ENCODE measurements at regions not wholly inside any gene's neighbourhood (a gene's known extent, or its start where the extent isn't known, plus 50 kb on each side); places are given as distances from the start of the nearest gene placed in this dataset.
A peak's percentile ranks its signal among the peaks of the same experiment; 100 is the strongest.

DNA sequence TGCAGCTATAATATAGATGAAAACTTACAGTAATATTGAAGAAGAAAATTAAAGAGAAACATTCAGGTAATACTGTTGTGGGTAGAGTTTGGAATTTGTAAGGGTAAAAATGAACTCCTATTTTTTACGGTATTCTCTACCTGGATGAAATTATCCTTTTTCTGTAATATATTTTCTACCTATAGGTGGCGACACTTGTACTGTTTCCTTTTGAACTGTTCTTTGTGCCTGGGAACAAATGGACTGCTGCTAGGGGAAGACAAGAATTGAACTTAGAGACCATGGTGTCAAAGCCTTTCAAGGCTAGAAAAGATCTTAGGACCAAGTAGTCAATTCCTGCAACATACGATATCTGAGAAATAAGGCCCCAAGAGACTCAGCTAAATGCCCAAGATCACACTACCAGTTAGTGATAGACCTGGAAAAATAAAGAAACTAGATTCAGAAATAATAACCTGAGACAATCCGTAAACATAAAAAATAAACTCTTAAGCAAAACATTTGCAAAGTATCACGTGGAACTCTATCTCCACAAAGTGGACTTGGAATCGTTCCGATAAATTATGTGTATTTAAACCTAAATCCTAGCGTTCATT lies 383.8 kb downstream of the TFAP2A start:
- peak; percentile 4 to 5 for DNase-seq

DNA sequence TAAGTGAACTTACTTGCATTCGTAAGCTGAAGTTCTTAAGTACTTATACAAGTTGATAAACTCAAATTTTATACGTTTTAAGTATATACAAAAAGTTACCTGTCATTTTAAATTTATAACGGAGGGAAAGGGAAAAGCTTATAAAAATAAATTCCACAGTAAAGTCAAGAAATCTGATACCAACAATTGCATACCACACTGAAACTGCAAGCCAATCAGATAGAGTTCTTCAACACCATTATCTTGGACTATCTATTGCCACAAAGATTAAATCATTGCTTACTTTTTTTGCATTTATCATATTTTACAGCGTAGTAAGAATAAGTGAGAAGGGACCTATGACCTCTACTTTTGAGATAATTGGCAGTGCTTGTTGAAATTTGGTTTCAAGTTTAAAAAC lies 386.7 kb downstream of the TFAP2A start:
- no peak for DNase-seq

DNA sequence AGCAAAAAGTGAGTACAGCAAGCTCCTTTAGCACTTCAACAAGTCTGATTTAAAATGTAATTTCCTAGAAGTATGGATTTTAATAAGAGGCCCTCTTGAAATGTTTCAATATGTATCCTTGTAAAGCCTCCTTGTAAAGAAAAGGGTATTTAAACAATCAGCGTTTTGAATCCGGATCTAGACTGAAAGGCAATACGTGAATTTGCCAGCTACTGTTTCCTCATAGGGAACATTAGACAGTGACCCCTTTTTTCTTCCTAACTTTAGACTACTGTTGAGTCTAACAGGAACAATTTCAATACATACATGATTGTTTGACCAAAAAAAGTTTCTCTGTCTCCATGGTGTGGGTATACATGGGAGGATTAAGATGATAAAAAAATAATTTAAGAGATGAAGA lies 395.0 kb downstream of the TFAP2A start:
- no peak for DNase-seq

DNA sequence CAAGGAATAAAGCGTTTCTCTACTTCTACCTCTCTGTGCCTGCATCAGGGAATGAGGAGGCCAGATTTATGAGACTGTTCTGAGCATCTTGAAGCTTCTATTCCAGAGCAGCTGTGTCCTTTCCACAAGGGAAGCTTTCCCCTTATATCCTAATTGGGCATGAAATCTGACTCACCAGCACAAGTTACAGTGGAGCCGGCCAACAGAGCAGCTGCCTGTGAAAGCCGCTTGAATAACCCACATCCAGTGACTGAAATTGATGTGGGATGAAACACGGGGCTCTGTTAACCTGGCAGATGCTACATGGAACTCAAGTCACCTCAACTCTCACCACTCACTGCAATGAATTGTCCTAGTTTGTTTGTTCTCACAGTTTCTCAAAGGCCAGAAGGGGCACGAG lies 400.3 kb downstream of the TFAP2A start:
- no peak for DNase-seq

DNA sequence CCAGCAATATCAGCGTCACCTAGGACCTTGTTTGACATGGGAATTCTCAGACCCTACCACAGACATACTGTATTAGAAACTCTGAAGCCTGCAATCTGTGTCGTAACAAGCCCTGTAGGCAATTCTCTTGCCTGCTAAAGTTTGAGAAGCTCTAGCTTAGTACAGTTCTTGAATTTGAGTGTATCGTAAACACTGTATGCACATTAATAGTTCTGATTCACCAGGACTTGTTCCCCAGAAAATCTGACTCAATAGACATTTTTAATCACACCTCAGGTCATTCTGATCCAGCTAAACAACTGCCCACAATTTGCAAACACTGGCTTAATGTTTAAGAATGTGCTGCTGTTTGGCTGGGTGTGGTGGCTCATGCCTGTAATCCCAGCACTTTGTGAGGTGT lies 414.3 kb downstream of the TFAP2A start:
- DNase-seq, result no peak

DNA sequence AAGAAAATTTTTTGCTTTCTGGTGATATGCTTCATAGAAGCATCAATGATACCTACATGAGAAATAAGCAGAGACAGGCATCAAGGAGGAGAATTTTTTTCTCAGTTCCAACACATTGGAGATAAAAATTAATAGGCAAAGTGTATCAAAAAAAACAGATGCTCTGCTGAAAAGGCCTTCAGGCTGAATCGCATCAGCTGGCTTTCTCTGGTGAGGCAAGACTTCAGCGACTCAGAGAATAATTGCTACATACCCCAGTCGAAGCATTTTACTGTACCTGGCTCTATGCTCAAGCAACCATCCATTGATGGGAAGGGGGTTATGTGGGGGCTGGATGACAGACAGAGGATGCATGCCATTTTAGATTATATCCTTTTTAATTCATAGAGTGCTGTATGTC lies 415.1 kb downstream of the TFAP2A start:
- no peak for DNase-seq

DNA sequence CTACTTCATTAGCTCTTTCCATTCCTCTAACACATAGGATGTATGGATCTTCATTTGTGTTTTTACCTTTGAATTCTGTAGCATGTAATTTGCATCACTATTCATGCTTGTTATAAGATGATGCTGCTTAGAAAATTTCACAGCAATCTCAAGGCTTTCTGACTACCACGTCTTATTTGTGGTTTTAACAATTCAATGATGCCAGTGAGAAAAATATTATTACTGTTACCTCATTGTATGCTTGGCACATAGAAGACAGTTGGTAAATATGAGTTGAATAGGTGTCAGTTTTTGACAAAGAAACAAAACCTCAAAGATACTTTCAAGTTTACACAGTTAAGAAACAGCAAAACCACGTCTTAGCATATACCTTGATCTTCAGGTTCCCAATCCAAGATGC lies 428.6 kb downstream of the TFAP2A start:
- no peak for DNase-seq

DNA sequence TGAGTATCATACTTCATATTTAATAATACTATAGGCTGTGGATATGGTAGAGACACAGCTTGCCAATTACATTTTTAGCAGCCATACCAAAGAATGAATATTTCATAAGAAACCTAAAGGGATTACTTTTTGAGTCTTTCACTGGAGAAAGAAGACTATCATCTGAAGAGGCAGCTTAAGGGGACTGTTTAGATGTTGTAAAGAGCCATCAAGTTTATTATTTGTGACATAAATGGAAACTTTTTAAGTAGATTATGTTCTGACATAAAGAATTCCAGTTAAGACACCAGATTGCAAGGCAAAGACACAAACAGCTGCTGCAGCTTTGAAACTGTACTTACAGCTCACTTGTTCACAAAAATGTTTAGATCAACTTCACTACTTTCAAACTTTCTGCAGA lies 429.4 kb downstream of the TFAP2A start:
- DNase-seq, result no peak

DNA sequence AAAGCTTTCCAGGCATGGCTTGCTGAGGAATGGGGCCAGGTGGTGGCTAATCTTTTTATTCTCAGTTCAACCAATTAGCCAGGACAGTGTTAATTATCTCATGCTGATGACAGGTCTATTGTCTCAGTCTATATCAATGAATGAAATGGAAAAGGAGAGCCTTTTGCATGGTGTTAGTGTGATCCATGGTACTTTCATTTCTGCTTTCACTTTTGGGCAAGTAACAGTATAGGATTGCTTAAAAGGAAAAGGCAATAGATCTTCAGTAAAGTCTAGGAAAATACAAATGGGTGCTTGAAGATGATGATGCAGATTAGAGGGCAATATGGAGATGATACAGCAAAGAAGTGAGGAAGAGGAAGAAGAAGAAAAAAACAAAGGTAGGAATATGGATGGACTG lies 430.3 kb downstream of the TFAP2A start:
- DNase-seq, result no peak

DNA sequence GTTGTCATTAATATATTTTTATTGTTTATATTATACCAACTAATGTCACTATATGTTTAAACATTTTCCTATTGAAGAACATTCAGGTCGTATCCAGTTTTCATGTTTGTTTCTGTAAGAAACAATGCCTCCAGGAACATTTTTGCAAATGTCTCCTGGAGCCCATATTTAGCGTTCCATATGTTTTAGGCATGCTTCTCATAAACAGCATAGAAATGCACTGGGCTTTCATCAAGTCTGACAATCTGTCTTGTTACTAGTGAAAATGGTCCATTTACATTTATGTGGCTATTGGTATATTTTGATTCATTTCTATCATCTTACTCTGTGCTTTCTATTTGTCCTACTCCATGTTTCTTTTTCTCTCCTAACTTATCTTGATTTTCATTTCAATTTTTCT lies 431.7 kb downstream of the TFAP2A start:
- no peak for DNase-seq

DNA sequence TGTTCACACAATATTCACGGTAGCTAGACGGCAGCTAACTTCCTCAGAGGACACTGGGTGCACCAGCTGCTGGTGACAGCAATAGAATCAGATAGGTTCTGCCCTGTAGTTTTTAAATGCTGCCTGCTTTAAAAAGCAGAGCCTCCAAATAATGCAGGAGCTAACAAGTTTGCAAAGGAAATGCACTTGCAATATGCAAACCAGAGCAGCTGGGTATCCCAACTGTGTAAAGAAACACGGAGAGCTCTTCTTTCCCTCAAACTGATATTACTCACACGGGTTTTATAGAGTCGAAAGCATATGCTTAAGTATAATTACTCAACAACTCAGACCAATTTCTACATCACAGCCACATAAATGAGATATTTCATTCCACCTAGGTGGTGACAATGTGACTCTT lies 432.7 kb downstream of the TFAP2A start:
- no peak for DNase-seq

DNA sequence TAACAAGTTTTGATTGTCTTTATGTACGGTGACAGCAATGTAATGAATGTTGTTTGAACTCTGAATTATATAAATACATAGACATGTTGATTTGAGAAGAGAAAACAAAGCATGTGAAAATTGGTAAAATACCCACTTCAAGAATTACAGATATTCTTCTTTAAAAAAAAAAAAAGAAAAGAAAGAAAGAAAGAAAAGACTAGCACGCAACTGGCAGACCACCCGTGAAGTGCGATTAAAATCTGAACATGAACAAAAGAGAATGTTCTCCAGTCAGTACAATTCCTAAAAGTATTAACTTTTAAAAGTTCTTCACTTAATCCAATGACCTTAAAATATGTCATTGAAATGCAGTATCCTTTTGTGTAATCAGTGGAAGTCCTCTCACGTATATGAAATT lies 434.9 kb downstream of the TFAP2A start:
- no peak for DNase-seq

DNA sequence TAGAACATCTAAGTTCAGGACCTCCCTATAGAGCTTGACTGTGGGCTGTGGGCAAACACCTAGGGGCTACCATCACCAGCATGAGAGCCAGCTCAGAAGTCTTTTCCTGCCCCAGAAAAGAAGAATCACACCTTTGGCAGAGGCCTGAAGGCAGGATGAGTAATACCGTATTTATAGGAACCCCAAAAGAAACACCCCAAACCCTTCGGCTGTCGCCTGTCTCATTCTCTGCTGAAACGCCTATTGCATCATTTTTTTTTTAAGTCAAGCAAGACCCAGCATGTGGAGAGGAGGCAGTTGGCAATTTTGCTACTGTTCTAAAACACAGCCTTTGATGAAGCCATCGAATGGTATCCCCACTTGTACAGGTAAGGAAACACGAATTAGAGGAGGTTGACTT lies 436.4 kb downstream of the TFAP2A start:
- no peak for DNase-seq

DNA sequence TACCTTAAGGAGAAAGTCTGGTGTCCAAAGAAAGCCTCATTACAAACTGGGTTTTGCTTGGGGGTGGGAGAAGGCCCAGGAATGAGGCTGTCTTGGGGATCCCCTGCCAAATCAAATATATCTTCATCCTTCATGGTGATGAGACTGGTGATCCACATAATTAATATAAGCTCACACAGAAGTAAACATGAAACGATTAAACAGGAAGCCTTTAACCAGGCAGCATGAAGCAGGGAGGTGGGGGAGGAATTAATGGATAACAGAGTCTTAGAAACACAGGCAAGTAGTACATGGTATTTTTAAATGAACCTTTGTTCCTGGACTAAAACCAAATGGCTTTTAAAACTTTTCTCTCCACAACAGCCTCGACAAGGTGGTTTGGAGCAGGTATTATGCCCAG lies 437.5 kb downstream of the TFAP2A start:
- DNase-seq, result no peak

DNA sequence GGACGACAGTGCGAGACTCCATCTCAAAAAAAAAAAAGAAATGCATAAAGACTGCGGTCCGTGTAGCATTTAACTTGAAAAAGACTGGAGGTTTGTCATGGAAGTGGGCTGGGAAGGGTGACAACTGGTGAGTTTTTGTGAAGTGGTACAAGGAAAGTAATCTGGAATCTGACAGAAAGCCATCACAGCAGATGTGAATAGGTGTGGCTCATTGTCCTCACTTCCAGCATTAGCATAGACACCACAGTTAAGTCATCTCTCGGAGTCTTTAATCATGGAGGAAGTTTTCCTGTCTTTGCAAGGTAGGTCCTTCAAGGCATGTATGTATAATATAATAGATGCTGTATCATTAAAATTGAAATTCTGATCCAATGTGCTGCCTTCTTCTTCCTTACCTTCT lies 453.2 kb downstream of the TFAP2A start:
- DNase-seq, result no peak

DNA sequence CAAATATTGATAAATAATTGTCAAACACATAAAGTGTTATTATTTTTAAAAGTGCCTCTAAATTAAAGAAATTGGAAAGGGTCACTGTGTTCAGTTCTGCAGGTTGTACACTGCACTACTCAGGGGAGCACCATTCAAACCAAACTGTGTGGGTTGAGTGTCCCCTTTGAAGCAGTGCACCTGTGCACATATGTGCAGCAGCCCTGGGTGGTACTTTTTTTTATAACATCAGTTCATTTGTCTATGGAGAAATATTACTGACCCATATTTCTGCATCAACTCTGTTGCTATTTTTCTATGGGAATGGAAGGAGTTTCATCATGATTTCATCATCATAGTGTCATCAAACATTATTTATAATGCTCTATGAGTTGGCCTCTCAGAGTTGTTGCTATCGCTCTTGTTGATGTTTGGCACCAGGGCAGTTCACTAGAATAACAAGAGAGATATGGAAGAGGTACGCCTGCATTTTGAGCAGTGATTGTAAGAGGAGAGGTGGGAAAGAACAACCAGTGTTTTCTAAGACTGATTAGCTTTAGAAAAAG lies 457.6 kb downstream of the TFAP2A start:
- no peak for DNase-seq

DNA sequence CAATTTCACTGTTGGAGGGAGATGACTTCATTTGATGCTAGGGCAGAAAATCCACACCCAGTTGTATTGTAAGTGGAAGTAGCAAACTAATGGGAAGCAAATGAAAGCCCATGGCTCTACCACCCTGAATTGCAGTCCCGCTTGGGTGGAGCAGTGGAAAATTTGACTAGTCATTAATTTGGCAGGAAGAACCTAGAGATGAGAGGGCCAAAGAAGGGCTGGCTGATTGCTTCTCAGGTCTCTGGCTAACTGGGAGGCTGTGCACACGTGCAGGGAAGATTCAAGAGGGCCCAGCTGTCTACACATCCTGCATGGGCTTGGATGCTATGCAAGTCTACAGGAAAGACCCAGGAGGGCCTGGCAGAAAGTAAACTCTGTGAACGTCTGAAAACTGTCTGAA lies 466.2 kb downstream of the TFAP2A start:
- DNase-seq, result no peak

DNA sequence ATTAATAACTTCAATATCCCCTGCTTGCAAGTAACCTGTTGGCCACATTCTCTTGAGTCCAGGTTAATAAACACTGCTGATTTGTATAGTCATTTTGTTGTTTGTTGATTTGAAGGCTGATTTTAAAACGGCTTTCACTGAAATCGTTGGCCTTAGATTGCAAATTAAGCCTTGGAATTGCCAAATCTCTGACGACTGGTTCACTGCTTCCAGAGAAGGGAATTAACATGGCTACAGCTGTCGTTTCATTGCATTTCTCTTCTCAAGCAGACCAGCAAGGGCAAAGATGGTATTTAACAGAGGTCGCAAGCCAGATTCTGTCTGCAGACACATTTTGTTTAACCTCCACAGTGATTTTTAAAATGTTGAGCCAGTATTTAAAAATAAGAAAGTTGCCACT lies 470.9 kb downstream of the TFAP2A start:
- DNase-seq, result no peak

DNA sequence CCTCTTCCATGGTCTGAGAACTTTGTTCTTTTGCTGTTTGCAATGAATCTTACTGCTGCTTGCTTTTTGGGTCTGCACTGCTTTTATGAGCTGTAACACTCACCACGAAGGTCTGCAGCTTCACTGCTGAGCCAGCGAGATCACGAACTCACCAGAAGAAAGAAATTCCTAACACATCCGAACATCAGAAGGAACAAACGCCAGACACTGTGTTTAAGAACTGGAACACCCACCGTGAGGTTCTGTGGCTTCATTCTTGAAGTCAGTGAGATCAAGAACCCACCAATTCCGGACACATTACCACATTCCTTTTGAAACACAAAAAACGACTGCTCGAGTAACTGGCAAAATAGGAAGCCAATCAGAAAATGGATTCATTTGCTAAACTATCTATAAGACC lies 471.8 kb downstream of the TFAP2A start:
- no peak for DNase-seq

DNA sequence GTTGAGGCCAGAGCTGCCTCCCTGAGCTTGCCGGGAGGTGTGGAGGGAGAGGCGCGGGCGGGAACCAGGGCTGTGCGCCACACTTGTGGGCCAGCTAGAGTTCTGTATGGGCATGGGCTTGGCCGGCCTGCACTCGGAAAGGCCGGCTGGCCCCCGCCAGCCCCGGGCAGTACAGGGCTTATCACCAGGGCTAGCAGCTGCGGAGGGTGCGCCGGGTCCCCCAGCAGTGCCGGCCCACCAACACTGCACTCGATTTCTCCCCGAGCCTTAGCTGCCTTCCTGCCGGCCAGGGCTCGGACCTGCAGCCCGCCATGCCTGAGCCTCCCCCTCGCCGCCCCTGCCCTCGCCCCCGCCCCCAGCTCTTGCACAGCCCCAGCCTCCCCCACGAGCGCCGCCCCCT lies 472.7 kb downstream of the TFAP2A start:
- no peak for DNase-seq

DNA sequence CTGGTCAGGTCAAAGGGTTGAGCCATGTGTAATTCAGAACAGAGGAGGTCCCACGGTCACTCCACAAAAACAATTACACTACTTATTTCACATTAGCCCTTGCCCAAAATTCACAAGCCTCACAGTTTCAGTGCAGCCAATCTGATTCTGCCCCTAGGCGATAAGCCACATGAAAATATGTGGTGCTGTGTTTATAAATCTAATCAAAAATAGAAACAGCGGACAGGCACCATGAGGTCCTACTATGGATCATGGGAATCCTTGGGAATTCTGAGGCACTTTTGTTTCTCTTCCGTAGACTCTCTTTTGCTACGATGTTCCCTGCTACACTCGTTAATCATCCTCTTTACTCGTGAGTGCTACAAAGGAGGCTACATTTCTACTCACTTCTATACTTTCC lies 476.1 kb downstream of the TFAP2A start:
- no peak for DNase-seq

DNA sequence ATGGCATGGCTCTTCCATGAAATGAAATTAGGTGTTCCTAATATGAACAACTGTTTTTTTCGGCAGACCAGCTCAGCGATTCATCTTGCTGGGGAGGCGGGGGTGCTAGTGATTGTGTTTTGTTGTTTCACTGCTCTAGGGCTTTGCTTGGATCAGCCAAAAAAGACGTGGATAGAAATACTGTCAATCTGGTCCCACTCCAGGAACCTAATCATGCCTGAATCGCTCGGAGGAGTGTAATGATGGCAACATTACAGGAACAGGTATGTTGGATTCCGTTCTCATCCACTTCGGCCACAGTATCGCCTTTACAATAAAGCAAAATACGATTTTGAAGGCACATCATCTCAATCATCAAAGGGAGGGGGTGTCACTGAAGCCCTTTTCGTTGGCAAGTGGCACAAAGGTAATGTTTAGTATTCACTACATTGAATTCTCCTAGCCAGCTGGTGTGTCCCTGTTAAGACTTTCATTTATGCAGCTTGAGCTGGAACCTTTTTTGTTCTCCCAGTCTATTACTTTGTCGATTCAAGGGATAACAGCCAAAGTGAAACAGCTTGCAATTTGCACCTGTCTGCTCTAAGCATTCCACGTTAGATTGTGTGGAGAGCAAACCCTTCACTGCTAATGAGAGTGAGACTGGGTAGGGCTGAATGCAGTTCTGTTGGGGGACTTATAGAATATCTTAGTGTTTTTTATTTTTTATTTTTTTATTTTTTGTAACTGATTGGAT lies 477.7 kb downstream of the TFAP2A start:
- peak; percentile 8 to 56 for DNase-seq

DNA sequence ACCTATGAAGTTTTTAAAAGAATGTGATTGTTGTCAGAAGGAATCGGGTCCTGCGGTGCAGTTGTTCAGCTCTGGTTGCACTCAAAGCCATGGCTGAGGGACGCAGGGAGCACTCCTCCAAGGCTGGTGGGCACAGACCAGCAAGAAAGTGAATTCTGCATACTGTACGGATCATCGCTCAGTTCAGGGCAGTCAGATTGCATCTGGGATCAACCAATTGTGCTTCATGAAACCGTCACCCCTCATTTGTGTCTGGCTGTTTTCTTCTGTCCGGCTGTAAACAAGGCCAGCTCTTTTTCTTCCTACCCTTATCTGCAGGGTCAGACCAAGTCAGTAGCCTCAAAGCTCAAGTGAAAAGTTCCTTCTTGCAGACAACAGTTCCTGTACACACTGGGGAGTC lies 478.3 kb downstream of the TFAP2A start:
- no peak for DNase-seq

DNA sequence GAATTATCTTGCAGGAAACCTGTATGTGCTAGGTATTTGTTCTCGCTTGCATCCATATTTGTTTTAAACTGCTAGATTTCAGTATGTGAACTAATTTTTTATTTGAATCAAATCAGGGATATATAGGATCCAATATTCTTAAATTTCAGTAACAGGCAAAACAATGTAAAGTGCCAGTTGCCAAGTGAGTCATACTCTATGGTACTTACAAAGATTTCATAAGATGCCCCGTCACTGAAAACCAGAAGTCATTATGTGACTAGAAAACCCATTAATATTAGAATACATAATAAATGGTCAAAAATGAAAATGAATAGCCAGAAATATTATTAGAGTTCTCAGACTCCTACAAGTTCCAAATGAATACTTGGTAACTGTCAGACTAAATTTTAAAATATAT lies 481.2 kb downstream of the TFAP2A start:
- no peak for DNase-seq

DNA sequence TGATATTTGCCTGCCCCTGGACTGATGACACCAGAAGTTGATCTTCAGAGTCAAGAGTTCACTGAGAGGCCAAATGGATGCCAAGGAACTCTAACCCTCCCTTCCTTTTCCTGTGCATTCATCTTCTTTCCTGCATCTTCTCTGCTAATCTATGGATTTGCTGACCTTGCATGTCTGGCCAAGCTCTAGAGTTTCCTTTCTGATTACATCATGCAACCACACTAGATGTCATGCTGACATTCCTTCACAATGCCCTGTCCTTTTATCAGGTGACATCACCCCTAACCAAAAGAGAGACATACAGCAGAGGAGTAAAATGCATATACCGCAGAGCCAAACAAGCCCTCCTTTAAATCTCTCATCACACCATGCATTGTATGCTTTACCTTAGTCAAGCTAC lies 487.6 kb downstream of the TFAP2A start:
- no peak for DNase-seq
